Stimulated activated CD4-positive, alpha-beta T cell treated with anti-CD3 and anti-CD28 coated beads, Interleukin-2, amount 100 ng/mL, for 24 hours (primary cell): ENCODE measurements at regions not wholly inside any gene's neighbourhood (a gene's known extent, or its start where the extent isn't known, plus 50 kb on each side); places are given as distances from the start of the nearest gene placed in this dataset.

ENCODE experiments used
- DNase-seq, 2 donors: peaks; one replicate each; pipeline ENCODE4 v3.0.0-alpha.2; 2020

DNA sequence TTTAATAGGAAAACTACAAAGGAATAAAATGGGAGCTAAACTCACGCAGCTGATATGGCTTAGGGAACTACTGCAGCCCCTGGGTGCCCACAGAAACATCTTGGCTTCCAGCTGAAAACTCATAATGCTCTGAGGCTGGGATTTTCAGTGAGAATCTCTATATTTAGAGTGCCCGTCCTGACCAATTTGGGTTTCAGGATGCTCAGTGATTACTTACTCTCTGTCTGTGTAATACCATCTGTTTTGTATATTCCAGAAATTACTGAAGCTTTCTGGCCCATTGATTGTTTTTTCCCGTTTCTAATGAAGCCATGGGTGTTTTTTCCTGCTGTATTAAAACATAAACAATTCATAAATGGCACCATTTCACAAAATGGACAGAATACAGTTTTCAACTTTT, 50.6 kb upstream of the ZNF385D start:
- DNase-seq: no peak

DNA sequence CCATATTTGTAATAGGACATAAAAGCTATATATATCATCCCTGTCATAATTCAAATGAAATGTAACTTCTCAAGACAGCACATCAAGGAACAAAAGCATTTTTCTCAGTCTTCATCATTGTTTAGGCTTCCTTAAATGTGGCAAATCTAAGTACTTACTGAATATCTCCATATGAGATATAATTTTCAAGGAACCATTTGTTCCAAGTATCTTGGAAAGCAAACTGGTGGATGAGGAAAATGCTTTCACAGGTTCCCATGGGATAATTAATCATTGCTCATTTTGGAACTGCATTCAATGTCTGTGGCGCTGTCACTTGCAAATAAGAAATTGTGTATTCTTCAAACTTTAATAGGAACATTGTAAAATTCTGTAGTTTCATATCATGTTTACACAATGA, 52.6 kb upstream of the ZNF385D start:
- no peak for DNase-seq

DNA sequence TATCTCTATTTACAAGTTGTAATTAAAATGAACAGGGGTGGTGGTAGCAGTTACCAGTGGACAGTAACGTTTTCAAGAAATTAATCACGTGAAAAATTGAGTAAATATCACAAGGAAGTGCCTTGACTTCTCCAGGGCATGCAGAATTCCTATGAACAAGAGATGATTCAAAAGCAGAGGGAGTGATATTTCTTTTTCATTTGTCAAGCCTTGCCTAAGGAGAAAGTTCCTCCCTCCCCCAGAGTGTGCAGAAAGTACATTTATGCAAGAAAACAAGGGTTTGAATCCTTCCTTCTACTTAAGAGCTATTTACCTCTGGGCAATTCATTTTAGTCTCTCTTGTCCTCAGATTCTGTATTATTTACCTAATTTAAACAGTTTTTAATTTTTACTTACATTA, 53.3 kb upstream of the ZNF385D start:
- DNase-seq: no peak

DNA sequence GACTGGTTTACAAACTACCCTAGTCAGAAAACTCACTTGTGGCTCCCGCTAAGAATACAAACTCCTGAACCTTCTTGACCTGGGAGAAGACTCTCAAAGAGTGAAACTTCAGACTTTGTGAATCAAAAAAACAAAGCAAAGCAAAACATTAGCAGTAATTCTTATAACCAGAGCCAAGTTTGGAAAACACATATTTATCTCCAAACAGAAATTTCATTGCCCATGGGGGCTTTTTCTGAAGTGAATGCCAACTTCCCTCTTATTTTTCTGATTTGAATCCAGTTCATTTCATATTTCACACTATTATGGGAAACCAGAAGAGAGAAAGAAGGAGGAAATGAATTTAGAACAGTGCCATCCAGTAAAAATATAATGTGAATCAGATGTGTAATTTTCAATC, 55.7 kb upstream of the ZNF385D start:
- no peak for DNase-seq

DNA sequence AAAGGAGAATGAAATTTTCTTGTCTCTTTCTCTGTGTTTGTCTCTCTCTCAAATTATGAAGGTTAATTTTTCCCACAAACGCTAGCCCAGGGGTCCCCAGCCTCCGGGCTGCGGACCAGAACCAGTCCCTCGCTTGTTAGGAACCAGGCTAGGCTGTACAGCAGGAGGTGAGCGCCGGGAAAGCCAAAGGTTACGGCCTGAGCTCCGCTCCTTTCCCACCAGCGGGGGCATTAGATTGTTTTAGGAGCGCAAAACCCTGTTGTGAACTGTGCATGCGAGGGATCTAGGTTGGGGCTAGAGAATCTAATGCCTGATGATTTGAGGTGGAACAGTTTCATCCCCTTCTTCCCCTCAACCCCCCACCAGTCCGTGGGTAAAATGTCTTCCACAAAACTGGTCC, 74.7 kb upstream of the ZNF385D start:
- DNase-seq: no peak

DNA sequence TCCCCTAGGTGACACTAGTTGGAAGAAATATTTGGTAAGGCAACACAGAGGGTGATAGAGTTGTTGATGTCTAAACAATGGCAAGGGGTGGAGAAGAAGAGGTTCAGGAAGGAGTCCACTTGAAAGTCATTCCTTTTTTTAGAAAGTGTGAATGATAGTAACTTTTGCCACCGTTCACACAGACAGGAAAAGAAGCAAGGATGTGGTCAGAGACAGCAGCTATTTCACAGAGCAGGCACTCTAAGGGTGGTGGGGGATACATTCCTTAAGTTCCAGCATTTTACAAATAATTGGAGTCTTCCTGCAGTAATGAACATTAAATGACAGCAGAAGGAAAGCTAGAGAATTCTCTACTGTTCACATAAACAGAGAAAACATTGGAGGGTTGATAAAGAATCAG, 75.4 kb upstream of the ZNF385D start:
- no peak for DNase-seq

DNA sequence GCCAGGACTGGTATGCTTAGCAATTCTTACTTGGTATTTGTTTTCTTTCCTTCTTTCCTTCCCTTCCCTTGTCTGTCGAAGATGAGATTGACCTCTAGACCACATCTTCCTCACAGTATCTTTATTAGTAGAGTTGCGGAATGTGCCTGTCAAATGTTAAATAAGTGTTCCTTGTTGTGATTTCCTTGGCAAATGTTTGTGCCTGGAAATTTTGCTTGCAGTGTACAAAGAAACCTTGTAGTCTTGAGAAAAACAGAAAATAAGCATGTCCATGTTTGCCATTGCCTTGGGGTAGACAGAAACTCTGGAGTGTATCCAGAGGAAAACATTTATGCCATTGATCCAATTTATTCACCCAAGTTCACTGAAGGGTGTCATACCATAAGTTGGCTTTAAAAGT, 79.5 kb upstream of the ZNF385D start:
- DNase-seq: no peak

DNA sequence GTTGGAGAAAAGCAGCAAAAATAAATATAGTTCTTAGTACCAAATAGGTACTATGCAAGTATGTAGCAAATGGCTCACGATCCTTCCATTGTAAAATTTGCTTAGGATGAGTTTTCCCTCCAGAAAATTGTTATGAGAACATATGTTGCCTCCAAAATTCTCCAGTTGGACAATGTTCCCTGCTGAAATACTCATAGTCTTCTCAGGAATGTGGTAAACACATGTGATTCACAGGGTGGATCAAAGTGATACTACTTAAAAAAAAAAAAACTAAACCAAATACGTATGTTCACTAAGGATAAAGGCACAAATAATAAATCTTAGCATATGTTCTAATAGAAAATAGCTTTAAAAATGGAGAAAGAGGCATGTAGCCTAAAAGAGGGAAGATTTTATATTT, 84.3 kb upstream of the ZNF385D start:
- no peak for DNase-seq

DNA sequence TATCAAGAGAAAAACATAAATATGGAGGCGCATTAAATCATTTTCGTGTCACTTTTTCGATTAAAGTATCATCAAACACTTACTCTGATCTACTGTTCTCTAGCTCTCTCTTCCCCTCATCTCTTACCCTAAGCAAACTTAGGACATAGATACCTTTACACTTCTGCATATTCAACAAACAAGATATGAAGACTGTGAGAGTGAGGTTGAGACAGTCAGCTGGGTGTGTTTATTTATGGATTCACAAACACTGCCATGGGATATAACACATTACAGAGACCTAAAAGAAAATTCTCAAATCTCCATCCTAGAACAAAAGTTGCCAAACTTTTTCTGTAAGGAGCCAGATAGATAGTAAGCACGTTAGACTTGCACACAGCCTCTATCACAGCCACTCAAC, 85.2 kb upstream of the ZNF385D start:
- DNase-seq: no peak

DNA sequence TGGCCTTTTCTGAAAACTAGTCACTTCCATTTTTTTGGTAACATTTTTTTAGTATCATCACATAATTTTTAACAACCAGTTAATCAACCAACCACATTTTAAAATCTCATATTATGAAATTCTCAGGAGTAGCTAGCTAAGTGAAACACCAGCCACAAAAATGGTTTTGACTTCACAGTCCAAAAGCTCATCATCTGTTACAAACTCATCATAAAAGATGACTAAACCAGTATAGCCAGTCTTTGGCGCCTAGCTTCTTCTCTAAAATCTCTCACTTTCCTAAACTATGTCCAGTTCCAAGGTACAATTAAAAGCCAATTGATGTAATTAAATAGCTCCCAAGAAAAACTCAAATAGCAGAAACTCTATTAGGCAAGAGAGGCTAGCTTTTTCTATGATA, 88.2 kb upstream of the ZNF385D start:
- no peak for DNase-seq

DNA sequence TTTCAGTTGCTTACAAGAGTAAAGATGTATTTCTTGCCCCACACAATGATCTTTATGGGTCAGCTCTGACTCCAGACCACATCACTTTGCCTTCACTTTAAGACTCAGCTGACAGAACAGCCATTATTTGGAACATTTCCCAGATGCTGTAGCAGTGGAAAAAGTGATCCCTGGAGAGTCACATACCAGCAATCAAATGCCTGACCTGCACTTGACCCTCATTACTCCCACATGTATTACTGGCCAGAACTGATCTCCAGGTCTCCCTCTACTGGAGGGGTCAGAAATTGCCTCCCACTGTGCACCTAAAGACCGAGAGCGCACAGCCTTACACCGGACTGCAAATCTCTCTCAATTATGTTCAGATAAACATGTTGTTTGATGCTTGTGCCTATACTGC, 88.6 kb upstream of the ZNF385D start:
- no peak for DNase-seq

DNA sequence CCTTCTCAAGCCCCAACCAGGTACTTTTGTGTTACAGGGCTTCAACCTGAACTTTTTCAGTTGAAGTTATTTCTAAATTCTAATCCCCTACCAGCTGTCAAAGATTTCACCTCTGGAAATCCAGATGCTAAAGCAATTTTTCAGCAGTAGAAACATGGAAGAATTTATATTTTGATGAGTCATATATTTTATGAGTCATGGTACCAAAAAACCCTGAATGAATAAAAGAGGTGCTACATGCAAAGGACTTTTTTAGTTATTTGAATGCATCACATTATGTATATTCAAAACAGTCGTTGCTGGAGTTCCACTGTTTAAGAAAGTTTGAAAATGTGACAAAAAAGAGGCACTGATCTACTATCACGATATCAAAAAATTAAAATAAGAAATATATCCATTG, 96.0 kb upstream of the ZNF385D start:
- no peak for DNase-seq

DNA sequence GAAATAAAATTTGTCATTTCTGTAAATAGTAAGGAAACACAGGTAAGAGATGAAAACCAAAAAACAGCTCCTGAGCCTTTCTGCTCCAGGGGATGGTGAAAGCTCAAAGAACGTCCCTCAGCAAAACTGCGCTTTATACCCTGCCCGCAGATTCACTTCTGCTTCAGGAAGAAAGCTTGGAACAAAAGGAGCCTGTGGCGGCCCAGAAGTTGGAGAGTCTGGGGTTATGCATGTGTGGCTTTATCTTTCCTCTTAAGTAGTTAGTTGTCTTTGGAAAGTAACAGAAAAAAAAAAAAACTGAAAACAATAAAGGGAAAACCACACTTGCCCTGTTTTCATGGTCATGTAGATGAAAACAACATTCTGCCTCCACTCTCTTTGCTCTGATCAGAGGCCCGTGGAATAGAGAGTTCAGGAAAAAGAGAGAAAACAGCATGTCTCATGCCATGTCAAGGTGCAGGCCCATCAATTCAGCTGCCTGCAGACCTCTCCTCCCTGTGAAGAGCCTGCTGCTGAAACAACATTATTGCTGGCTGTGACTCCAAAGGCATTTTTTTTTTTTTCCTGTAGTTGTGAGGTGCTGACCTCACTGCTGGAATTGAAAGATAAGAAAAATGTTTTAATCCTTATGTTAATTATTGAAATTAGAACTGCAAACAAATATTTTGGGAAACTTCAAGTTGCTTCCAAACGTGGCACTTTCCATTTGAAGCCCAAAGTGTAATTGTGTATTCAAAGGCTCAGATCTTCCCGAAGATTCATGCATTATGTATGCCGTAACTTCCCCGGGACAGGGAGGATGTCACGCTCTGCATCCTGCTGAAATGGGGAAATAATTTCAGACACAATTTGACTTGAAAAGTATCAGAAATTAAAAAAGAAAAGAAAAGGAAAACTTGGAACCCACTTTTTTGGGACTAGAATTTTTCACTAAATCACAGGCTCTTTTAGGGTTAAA, 108.4 kb upstream of the ZNF385D start:
- no peak for DNase-seq

DNA sequence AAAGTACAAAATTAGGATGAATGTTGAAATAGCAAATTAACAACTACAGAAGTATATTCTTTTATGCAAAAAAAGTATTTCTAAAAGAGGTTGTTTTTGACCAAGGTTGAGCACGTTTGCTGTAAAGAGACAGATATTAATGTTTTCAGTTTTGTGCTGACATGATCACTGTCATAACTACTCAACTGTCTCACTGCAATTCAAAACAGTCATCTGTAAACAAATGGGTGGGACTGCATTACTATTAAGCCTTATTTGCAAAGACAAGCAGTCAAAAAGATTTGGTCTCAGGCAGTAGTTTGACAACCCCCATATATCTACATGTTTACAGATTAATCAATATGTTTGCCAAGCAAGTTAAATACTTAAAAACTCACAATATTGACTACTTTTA, 109.1 kb upstream of the ZNF385D start:
- no peak for DNase-seq

DNA sequence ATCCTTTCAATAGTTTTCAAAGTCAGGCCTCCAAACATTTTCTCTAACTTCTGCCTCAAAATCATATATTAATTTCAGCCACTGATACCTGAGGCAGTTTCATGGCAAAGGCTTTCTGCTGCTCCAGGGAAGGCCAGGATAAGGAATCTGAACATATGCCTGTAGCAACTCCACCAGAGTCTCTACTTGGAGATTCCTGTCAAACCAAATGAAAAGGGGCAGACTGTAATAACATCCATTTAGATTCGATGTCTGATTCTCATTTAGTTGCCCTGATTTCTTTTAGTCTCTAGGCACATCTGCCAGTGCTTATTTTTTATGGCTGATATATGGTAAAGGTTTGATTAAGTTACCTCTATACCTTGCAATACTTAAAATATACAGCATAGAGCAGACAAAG, 109.6 kb upstream of the ZNF385D start:
- DNase-seq: no peak

DNA sequence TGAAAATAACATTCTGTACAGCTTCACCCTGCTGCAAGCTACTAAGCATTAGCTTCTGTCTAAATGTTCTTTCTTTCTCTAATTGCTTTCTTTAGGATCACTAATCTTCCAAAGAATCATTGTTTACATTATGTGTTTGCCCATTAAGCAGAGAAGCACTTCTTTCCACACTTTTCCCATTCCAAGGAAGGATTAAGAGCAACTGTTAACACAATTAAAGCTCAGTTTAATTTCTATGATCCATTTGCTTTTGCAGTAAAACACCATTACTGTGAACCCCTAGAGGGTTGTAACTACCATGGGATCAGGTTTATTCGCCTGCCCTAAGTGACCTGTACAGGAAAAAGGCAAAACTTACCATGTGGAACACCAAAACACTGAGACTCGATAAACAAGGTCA, 125.8 kb upstream of the ZNF385D start:
- DNase-seq: no peak

DNA sequence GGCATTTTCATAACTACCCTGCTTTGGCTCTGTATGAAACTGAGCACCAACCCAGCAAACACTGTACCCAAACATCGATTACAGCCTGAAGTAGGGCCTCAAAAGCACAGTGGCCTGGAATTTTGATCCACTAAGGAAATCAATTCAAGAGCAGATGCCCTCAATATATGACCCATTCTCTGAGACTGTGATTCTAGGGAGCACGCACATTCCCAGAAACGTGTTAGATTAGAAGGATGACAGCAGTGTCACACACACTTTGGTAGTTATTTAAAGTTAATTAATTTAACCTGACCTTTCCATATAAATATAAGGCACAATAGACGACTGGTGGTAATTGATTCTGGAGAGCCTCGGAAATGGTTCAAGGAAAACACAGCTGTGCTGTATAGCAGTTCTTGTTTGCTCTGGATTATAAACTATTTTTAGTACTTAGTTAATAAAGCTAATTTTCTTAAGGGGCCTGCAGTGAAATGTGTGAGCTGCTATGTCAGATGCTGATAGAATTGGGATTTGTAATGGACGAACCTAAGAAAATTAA, 126.3 kb upstream of the ZNF385D start:
- no peak for DNase-seq

DNA sequence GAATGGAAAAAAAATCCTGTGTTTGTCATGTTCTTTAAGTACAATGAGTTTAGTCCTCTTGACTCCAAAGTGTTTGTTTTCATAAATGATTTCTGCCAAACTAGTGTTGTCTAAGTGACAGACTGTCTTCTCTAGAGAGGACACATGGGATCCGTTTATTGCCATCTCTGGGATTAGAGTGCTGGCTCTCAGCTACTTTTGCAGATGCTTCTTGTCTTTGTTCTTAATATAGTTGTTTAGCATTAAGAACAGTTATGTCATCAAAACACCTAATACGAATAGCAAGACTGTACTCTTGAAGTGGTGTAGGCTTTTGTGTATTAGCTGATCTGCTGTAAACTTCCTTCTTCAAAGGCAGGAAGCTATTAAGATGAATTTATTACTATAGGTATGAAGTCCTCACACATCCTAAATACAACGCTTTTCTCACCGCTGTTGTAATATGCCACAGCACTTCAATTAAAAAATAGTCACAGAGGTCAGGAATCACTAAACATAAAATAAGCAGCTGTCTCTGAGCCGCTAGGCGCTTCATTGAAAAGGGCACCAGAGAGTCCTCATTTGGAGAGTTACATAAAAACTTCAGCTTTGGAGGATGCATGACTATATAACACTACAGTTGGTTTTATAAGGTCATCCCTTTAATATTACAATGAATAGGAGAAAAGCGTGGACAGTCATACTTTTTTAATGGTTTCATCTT, 128.3 kb upstream of the ZNF385D start:
- no peak for DNase-seq

DNA sequence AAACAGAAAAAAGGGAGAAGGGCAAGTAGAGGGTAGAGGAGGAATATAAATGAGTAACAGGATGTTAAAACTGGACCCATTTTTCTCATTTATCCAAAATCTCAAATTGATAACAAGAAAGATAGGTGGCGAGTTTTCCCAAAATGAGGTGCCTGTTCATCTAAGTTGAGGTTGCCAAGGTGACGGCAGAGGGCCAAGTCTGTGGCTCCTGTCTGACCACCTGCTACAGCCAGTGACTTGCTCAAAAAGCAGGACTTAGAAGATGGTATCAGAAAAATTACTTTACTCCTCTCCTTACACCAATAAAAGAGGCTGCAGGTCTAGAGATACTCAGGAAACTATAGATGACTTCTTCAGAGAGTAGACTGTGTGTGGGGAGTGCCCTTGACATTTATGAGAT, 137.6 kb upstream of the ZNF385D start:
- no peak for DNase-seq

DNA sequence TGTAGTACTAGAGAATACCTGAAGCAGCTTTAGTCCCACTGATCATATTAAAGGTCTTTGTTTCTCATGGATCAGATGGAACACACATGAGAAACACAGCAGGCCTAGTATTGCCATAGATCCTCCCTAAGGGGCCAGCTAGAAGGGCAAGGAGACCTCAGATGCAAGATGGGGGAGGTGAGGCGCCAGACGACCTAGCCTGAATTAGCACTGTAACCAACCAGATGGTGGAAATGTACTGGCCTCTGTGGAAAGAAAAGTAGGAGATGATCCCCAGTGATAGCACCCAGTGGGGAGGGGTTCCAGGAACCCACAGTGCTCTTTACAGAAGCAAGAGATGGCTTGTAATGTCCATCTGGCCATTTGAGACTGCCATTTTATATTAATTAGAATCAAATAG, 138.2 kb upstream of the ZNF385D start:
- no peak for DNase-seq

DNA sequence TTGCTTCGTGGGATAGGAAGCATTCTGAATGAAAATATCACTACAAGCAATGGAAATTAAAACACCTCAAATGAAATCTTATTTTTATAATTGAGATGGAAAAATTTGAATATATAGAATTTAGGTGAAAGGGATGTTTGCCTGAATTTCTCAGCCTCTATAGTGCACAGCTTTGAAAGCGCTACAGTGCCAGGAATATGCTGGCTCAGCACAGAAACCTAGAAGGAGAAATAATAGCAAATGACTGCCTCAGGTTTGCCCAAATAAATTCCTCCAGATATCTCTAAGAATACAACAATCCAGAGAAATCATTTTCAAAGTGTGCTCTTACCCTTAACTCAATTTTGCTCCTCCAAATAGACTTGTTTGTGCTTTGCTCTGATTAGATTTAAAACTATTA, 141.1 kb upstream of the ZNF385D start:
- DNase-seq: no peak

DNA sequence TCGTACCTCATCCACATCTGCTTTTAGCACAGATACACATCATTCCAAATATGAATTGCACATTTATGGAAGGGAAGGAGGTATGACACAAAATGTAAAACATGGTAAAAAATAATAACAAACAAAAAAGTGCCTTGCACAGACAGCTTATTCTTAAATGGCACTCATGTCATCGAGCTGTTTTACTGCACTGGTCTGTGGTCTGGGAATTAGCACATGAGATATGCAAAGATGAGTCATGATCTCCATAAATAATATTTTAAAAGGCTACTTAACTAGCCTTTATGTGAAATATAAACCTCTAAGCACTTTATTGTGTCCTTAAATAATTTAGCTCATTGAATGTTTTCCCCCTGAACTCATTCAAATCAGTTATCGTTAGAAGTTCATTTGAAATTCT, 142.2 kb upstream of the ZNF385D start:
- DNase-seq: no peak

DNA sequence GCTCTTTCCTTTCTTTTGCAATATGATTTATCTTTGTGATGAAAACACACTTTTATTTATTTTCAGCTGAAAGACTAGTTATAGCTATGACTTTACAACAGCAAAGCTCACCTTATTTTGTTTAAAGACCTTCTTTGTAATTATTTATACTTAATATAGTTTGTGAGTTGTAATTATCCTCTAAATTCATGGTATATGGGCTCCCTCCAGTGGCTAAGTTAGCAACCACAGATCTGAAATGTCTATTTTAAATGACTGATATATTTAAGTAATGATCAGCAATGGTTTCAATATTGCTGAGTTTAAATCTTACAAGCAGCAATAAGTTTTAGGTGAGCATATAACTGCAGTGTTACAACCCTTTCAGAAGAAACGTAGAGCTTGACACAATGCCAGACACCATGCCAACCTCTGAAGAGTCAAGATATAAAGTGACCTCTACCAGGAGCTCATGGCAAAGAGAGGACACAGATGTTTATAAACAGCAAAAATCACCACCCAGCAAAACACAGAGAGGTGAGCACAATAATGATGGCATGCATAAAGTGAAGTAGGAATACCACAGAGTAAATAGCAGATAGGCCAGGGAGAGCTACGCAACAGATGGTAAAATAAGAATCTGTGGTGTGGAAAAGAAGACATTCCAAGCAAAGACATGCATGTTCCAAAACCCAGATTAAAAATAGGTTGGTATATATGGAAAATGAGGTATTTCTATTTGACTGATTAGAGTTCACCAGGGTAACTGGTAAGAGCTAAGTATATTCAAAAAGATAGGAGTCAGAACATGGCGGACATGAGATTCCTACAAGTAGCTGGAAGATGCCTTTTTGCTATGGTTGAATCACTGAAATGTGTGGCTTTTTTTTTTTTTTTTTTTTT, 143.7 kb upstream of the ZNF385D start:
- no peak for DNase-seq
